ENCODE measurements at regions not wholly inside any gene's neighbourhood (a gene's known extent, or its start where the extent isn't known, plus 50 kb on each side); places are given as distances from the start of the nearest gene placed in this dataset.

GRCh38 chr1:38476850-38477178 is 382.8 kb downstream of the RRAGC start:
- no peaks in the 10 kb centered on the region for H3K27me3 Mint-ChIP-seq
- intact Hi-C loops (cut with micrococcal nuclease) = loop anchor here (5.0 to 10.0 kb wide), 2 partner anchors 108 to 425 kb away; no protein-coding TSS in a partner anchor
- DNase-seq (no peak), ATAC-seq (ENCODE audit: low read depth) (no peak)
- H3K36me3 Mint-ChIP-seq (ENCODE audit: low read depth) = peaks cover 18% of the 10 kb centered on the region
- peak overlapping the region; percentile 91 for H3K4me3 Mint-ChIP-seq
- peaks cover 12% of the 10 kb centered on the region for H3K9me3 Mint-ChIP-seq
- CTCF ChIA-PET = no interaction called here
- peak overlapping the region; percentile 98 for H3K27ac Mint-ChIP-seq
- H3K4me1 Mint-ChIP-seq = peaks cover 69% of the 10 kb centered on the region
- no peak for TF ChIP-seq CTCF (IDR thresholded peaks at IDR 0.05)
- POLR2A ChIA-PET = interaction anchor here (0.5 to 4.8 kb wide), 10 partner anchors 9 to 544 kb away, joined by 3 to 85 read pairs (median 26); partner anchors contain the start of gene POU3F1

GRCh38 chr1:38476111-38476849 is 383.3 kb downstream of the RRAGC start:
- Mint-ChIP-seq H3K36me3 (ENCODE audit: low read depth) (peaks cover 18% of the 10 kb centered on the region), H3K27ac (peak overlapping the region; percentile 98), H3K9me3 (peaks cover 12% of the 10 kb centered on the region), H3K4me1 (peaks cover 68% of the 10 kb centered on the region), H3K27me3 (no peaks in the 10 kb centered on the region), H3K4me3 (peak overlapping the region; percentile 91)
- ChIA-PET POLR2A (interaction anchor here (0.6 to 4.8 kb wide), 28 partner anchors 9 to 1001 kb away, joined by 3 to 85 read pairs (median 6); partner anchors contain the start of genes POU3F1, SF3A3 and UTP11), CTCF (interaction anchor here (0.9 to 2.3 kb wide), 5 partner anchors 14 to 405 kb away, joined by 3 to 7 read pairs (median 3); no protein-coding TSS in a partner anchor)
- ATAC-seq (ENCODE audit: low read depth) (no peak), DNase-seq (peak; percentile 29)
- no peak for TF ChIP-seq CTCF (IDR thresholded peaks at IDR 0.05)
- intact Hi-C loops (cut with micrococcal nuclease) = loop anchor here (5.0 to 10.0 kb wide), 2 partner anchors 109 to 424 kb away; no protein-coding TSS in a partner anchor

- H3K27me3 Mint-ChIP-seq = no peaks in the 10 kb centered on the region
- H3K4me1 Mint-ChIP-seq = peaks cover 67% of the 10 kb centered on the region
- ATAC-seq (ENCODE audit: low read depth) (no peak), DNase-seq (no peak)
- peak overlapping the region; percentile 91 for H3K4me3 Mint-ChIP-seq
- TF ChIP-seq CTCF (IDR thresholded peaks at IDR 0.05) = no peak
- H3K36me3 Mint-ChIP-seq (ENCODE audit: low read depth) = peaks cover 18% of the 10 kb centered on the region
- peak overlapping the region; percentile 98 for H3K27ac Mint-ChIP-seq
- intact Hi-C loops (cut with micrococcal nuclease) = loop anchor here (1.0 to 10.0 kb wide), 9 partner anchors 15 to 445 kb away; partner anchors contain the start of gene MYCBP
- CTCF ChIA-PET = interaction anchor here (0.9 to 2.3 kb wide), 7 partner anchors 14 to 404 kb away, joined by 3 to 10 read pairs (median 4); no protein-coding TSS in a partner anchor
- peaks cover 12% of the 10 kb centered on the region for H3K9me3 Mint-ChIP-seq
- POLR2A ChIA-PET = interaction anchor here (0.7 to 4.8 kb wide), 37 partner anchors 9 to 1000 kb away, joined by 3 to 85 read pairs (median 6); partner anchors contain the start of genes POU3F1, SF3A3 and UTP11
These were observed 384.0 kb downstream of the RRAGC start for GRCh38 chr1:38475624-38476005.

- intact Hi-C loops (cut with micrococcal nuclease) = loop anchor here (1.0 to 10.0 kb wide), 9 partner anchors 16 to 445 kb away; partner anchors contain the start of gene MYCBP
- Mint-ChIP-seq H3K9me3 (peaks cover 12% of the 10 kb centered on the region), H3K27me3 (no peaks in the 10 kb centered on the region), H3K4me3 (peak overlapping the region; percentile 91), H3K36me3 (ENCODE audit: low read depth) (peaks cover 18% of the 10 kb centered on the region), H3K4me1 (peaks cover 67% of the 10 kb centered on the region), H3K27ac (peak overlapping the region; percentile 98)
- TF ChIP-seq CTCF (IDR thresholded peaks at IDR 0.05) = no peak
- CTCF ChIA-PET = interaction anchor here (0.9 to 2.3 kb wide), 8 partner anchors 15 to 448 kb away, joined by 3 to 10 read pairs (median 4); no protein-coding TSS in a partner anchor
- ATAC-seq (ENCODE audit: low read depth) (peak; percentile 81), DNase-seq (peak; percentile 44)
- POLR2A ChIA-PET = interaction anchor here (0.5 to 4.8 kb wide), 40 partner anchors 8 to 1000 kb away, joined by 3 to 85 read pairs (median 5); partner anchors contain the start of genes POU3F1 and UTP11
These were observed 384.6 kb downstream of the RRAGC start for GRCh38 chr1:38474738-38475623.

Data from activated B cell treated with CpG ODN at 0.5 μM for 24 hours (primary cell).